ENCODE measurements at regions not wholly inside any gene's neighbourhood (a gene's known extent, or its start where the extent isn't known, plus 50 kb on each side); places are given as distances from the start of the nearest gene placed in this dataset.

DNA sequence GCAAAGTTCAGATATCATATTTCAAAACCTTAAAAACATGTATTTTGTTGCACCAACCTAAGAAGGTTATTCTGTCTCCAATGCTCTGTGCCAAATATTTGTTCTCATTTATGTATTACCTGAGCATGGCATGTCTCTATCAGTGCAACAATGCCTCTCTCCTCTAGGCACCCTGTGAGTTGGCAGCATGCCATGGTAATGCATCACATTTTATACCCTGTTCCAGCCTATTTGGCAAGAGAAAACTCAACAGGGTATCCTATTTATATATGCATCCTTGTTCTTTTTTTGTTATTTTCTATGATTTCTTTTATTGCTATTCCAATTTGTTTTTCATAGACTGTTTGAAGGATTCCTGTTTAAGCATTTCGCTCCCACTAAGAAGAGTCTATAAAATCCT is 126.3 kb upstream of the NRXN1 start:
- TF ChIP-seq RBBP5 (conservative IDR thresholded peaks at IDR 0.05) (no peak), CBX5 (IDR thresholded peaks at IDR 0.05; ENCODE audit: low read depth) (no peak), JUND (IDR thresholded peaks at IDR 0.05; ENCODE audit: low read depth, low read length) (no peak), NR2C1 (IDR thresholded peaks at IDR 0.05) (no peak), CTCF (IDR thresholded peaks at IDR 0.05 in 2 of 3, conservative IDR thresholded peaks at IDR 0.05 in 1 of 3; ENCODE audit: control insufficient read depth in 2 of 3, extremely low read depth in 1 of 3, insufficient read depth in 1 of 3, low read depth in 3 of 3, low read length in 3 of 3) (no peak), SIN3A (IDR thresholded peaks at IDR 0.05; ENCODE audit: low read depth, low read length) (no peak), BCLAF1 (IDR thresholded peaks at IDR 0.05) (no peak)
- TF ChIP-seq, protein P1, sequence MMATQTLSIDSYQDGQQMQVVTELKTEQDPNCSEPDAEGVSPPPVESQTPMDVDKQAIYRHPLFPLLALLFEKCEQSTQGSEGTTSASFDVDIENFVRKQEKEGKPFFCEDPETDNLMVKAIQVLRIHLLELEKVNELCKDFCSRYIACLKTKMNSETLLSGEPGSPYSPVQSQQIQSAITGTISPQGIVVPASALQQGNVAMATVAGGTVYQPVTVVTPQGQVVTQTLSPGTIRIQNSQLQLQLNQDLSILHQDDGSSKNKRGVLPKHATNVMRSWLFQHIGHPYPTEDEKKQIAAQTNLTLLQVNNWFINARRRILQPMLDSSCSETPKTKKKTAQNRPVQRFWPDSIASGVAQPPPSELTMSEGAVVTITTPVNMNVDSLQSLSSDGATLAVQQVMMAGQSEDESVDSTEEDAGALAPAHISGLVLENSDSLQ (IDR thresholded peaks at IDR 0.05): no peak
- TF ChIP-seq, protein P2, sequence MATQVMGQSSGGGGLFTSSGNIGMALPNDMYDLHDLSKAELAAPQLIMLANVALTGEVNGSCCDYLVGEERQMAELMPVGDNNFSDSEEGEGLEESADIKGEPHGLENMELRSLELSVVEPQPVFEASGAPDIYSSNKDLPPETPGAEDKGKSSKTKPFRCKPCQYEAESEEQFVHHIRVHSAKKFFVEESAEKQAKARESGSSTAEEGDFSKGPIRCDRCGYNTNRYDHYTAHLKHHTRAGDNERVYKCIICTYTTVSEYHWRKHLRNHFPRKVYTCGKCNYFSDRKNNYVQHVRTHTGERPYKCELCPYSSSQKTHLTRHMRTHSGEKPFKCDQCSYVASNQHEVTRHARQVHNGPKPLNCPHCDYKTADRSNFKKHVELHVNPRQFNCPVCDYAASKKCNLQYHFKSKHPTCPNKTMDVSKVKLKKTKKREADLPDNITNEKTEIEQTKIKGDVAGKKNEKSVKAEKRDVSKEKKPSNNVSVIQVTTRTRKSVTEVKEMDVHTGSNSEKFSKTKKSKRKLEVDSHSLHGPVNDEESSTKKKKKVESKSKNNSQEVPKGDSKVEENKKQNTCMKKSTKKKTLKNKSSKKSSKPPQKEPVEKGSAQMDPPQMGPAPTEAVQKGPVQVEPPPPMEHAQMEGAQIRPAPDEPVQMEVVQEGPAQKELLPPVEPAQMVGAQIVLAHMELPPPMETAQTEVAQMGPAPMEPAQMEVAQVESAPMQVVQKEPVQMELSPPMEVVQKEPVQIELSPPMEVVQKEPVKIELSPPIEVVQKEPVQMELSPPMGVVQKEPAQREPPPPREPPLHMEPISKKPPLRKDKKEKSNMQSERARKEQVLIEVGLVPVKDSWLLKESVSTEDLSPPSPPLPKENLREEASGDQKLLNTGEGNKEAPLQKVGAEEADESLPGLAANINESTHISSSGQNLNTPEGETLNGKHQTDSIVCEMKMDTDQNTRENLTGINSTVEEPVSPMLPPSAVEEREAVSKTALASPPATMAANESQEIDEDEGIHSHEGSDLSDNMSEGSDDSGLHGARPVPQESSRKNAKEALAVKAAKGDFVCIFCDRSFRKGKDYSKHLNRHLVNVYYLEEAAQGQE (IDR thresholded peaks at IDR 0.05; ENCODE audit: low read depth, low read length): no peak
